SK-N-SH (cell line): ENCODE measurements at regions not wholly inside any gene's neighbourhood (a gene's known extent, or its start where the extent isn't known, plus 50 kb on each side); places are given as distances from the start of the nearest gene placed in this dataset.

Experiments used
- CTCF ChIA-PET: fragments of 300-600, 350-600 bp; formaldehyde crosslinking; extraction: SDS; loops from one replicate; lab custom pipeline; 2021; lab: Yijun Ruan, JAX
- POLR2A ChIA-PET: fragments of 350-600 bp; sonication (Branson Sonifier 250); formaldehyde crosslinking; extraction: SDS; loops from one replicate; lab custom pipeline; 2020; ENCODE audit warnings: antibody characterized with exemption, inconsistent platforms; lab: Yijun Ruan, JAX
- DNase-seq: peaks from one replicate; pipeline ENCODE4 v3.0.0; 2012
- H2AFZ ChIP-seq: fragments of 200-600 bp; sonication (generic); 2 replicates; pipeline ENCODE4 v1.8.1; 2016; ENCODE audit warnings: antibody characterized with exemption, mild to moderate bottlenecking, low read depth
- H3F3A ChIP-seq: fragments of 200-600 bp; sonication (generic); replicated peaks from 2 replicates; pipeline ENCODE3; 2016; ENCODE audit warnings: antibody characterized with exemption, mild to moderate bottlenecking; ENCODE audit not compliant: insufficient read depth
- H3K27ac ChIP-seq, 2 experiments: fragments of 200-500 bp in 1 of 2; fragments of 200-600 bp in 1 of 2; sonication (Bioruptor generic) in 1 of 2; sonication (generic), shearing (Covaris generic) in 1 of 2; 2 replicates each; pipeline versions ENCODE4 v1.5.1 to v1.6.1; 2014 to 2016; ENCODE audit warnings: low read depth in 2 of 2, inconsistent platforms in 1 of 2, low read length in 1 of 2, mild to moderate bottlenecking in 1 of 2, mixed read lengths in 1 of 2
- H3K27me3 ChIP-seq: fragments of 200-600 bp; sonication (generic), shearing (Covaris generic); 2 replicates; pipeline ENCODE4 v1.6.1; 2016; ENCODE audit warnings: mixed run types; ENCODE audit not compliant: insufficient read depth
- H3K36me3 ChIP-seq, 2 experiments: fragments of 200-500 bp in 1 of 2; fragments of 200-600 bp in 1 of 2; sonication (Bioruptor generic) in 1 of 2; sonication (generic) in 1 of 2; replicated peaks in 1 of 2; 2 replicates each; pipeline versions ENCODE3 to v1.5.1; 2014 to 2016; ENCODE audit warnings: low read length in 1 of 2, mild to moderate bottlenecking in 1 of 2; ENCODE audit not compliant: insufficient read depth in 2 of 2, control insufficient read depth in 1 of 2
- H3K4me1 ChIP-seq, 2 experiments: fragments of 200-500 bp in 1 of 2; fragments of 200-600 bp in 1 of 2; sonication (Bioruptor generic) in 1 of 2; sonication (generic), shearing (Covaris generic) in 1 of 2; 2 replicates each; pipeline versions ENCODE4 v1.5.1 to v1.6.1; 2014 to 2016; ENCODE audit warnings: low read depth in 1 of 2, low read length in 1 of 2, mixed run types in 1 of 2; ENCODE audit not compliant: insufficient read depth in 2 of 2, control insufficient read depth in 1 of 2
- H3K4me2 ChIP-seq: fragments of 200-600 bp; sonication (generic), shearing (Covaris generic); 2 replicates; pipeline ENCODE4 v1.6.1; 2017; ENCODE audit warnings: mixed run types
- H3K4me3 ChIP-seq, 2 experiments: fragments of 200-500 bp in 1 of 2; fragments of 200-600 bp in 1 of 2; sonication (Bioruptor generic) in 1 of 2; sonication (generic), shearing (Covaris generic) in 1 of 2; 2 replicates each; pipeline versions ENCODE4 v1.5.1 to v1.8.1; 2014 to 2016; ENCODE audit warnings: low read depth in 2 of 2, inconsistent platforms in 1 of 2, low read length in 1 of 2, mild to moderate bottlenecking in 1 of 2, mixed read lengths in 1 of 2, moderate library complexity in 1 of 2
- H3K79me2 ChIP-seq: fragments of 200-600 bp; sonication (generic); 2 replicates; pipeline ENCODE4 v1.8.1; 2017; ENCODE audit warnings: mild to moderate bottlenecking; ENCODE audit not compliant: insufficient read depth
- H3K9ac ChIP-seq: fragments of 200-600 bp; sonication (generic); 2 replicates; pipeline ENCODE4 v1.6.1; 2017; ENCODE audit warnings: mixed run types
- H3K9me2 ChIP-seq: fragments of 200-600 bp; sonication (generic); 2 replicates; pipeline ENCODE4 v1.6.1; 2017; ENCODE audit warnings: mixed run types
- H3K9me3 ChIP-seq: fragments of 200-600 bp; sonication (generic); 2 replicates; pipeline ENCODE4 v1.6.1; 2017; ENCODE audit warnings: mixed run types, mild to moderate bottlenecking, moderate library complexity
- H4K20me1 ChIP-seq: fragments of 200-600 bp; sonication (generic); 2 replicates; pipeline ENCODE4 v1.6.1; 2017; ENCODE audit warnings: mild to moderate bottlenecking, mixed run types; ENCODE audit not compliant: insufficient read depth
- ELF1 ChIP-seq: IDR thresholded peaks from 2 replicates; pipeline ENCODE4 v1.4.0; 2012
- FOXM1 ChIP-seq: IDR thresholded peaks from 2 replicates; pipeline ENCODE4 v1.4.0; 2012; ENCODE audit warnings: low read depth, mild to moderate bottlenecking
- GATA2 ChIP-seq: sonication (generic); formaldehyde crosslinking; IDR thresholded peaks from 2 replicates; pipeline ENCODE4 v1.5.0; 2020; ENCODE audit warnings: mild to moderate bottlenecking, missing genetic modification reagents
- JUND ChIP-seq: IDR thresholded peaks from 2 replicates; pipeline ENCODE4 v1.4.0; 2012
- MAX ChIP-seq: IDR thresholded peaks from 2 replicates; pipeline ENCODE4 v1.4.0; 2012; ENCODE audit warnings: low read depth
- MEF2A ChIP-seq: IDR thresholded peaks from 2 replicates; pipeline ENCODE4 v1.4.0; 2012; ENCODE audit warnings: low read depth, borderline replicate concordance
- MXI1 ChIP-seq: IDR thresholded peaks from 2 replicates; pipeline ENCODE4 v1.6.1; 2012; ENCODE audit warnings: mild to moderate bottlenecking, low read depth, low read length, improper control_type of control experiment
- NFIC ChIP-seq: IDR thresholded peaks from 2 replicates; pipeline ENCODE4 v1.4.0; 2012; ENCODE audit warnings: borderline replicate concordance
- NRF1 ChIP-seq: IDR thresholded peaks from 2 replicates; pipeline ENCODE4 v1.6.1; 2012; ENCODE audit warnings: low read depth, mild to moderate bottlenecking, low read length
- POLR2AphosphoS5 ChIP-seq: IDR thresholded peaks from 2 replicates; pipeline ENCODE4 v1.6.1; 2012; ENCODE audit warnings: low read depth, low read length
- REST ChIP-seq: IDR thresholded peaks from 2 replicates; pipeline ENCODE4 v1.6.1; 2012; ENCODE audit warnings: mild to moderate bottlenecking, low read depth, low read length, moderate library complexity
- SIN3A ChIP-seq: IDR thresholded peaks from 2 replicates; pipeline ENCODE4 v1.6.1; 2012; ENCODE audit warnings: low read depth, mild to moderate bottlenecking, low read length, moderate library complexity, borderline replicate concordance
- SMC3 ChIP-seq: IDR thresholded peaks from 2 replicates; pipeline ENCODE4 v1.6.1; 2012; ENCODE audit warnings: low read depth, low read length, improper control_type of control experiment
- YY1 ChIP-seq: IDR thresholded peaks from 2 replicates; pipeline ENCODE4 v1.4.0; 2012; ENCODE audit warnings: low read depth, mild to moderate bottlenecking
- WGBS: methylation state at CpG from one replicate; pipeline ENCODE4 v1.1.6; 2017; ENCODE audit warnings: low lambda C conversion rate; 5-methylcytosine and 5-hydroxymethylcytosine counted together
- TF ChIP-seq, protein P1 (sequence below): IDR thresholded peaks from 2 replicates; pipeline ENCODE4 v1.4.0; 2012; ENCODE audit warnings: low read depth, borderline replicate concordance

DNA sequence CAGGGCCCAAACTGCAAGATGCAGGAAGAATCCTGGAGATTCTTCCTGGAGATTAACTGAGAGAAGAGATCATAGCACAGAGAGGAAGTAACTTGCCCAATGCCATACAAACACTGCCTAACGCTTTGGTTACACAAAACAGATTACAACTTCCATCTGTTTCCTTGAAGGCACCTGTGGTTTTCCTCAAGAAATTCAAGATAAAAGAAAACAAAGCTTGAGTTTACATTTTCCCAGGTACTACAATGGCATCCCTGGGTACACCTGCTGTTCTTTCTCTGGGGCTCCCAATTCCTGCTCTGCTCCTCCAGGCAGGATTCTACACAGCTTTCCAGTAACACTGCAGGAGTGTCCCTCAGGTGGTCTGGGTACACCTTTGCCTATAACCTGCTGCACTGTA lies 781.9 kb upstream of the ID2 start:
- Histone ChIP-seq H3F3A (no peaks in the 10 kb centered on the region), H3K4me1 (peaks cover 0 to 5% of the 10 kb centered on the region in 2 experiments; a peak in 1 of 4 replicates), H3K4me2 (no peak overlapping the region), H3K9me3 (no peaks in the 10 kb centered on the region), H4K20me1 (no peaks in the 10 kb centered on the region), H3K79me2 (no peaks in the 10 kb centered on the region), H3K9ac (no peak overlapping the region), H3K4me3 (no peak overlapping the region), H3K9me2 (no peaks in the 10 kb centered on the region), H2AFZ (no peak overlapping the region), H3K27me3 (no peaks in the 10 kb centered on the region), H3K36me3 (no peaks in the 10 kb centered on the region)
- POLR2A ChIA-PET: no interaction called here
- DNase-seq: no peak
- no peak for TF ChIP-seq POLR2AphosphoS5
- TF ChIP-seq, protein P1, sequence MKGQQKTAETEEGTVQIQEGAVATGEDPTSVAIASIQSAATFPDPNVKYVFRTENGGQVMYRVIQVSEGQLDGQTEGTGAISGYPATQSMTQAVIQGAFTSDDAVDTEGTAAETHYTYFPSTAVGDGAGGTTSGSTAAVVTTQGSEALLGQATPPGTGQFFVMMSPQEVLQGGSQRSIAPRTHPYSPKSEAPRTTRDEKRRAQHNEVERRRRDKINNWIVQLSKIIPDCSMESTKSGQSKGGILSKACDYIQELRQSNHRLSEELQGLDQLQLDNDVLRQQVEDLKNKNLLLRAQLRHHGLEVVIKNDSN: no peak
- no peak for TF ChIP-seq MEF2A
- TF ChIP-seq SMC3: no peak
- TF ChIP-seq NFIC: no peak
- no peak for TF ChIP-seq GATA2 (CRISPR knock-in tag)
- TF ChIP-seq FOXM1: no peak
- TF ChIP-seq MXI1: no peak
- TF ChIP-seq YY1: no peak
- TF ChIP-seq, all 33 proteins: peak for 0
- no peak overlapping the region for H3K27ac ChIP-seq
- 76% methylated on average over 1 of the region's 1 CpG for WGBS
- CTCF ChIA-PET: no interaction called here

- ChIA-PET CTCF (interaction anchor here (1.0 kb wide), 1 partner anchor 11 kb away, joined by 3 read pairs; no protein-coding TSS in a partner anchor), POLR2A (no interaction called here)
- DNase-seq: no peak
- Histone ChIP-seq H4K20me1 (no peaks in the 10 kb centered on the region), H3K36me3 (no peaks in the 10 kb centered on the region), H3K4me3 (no peak overlapping the region), H3K27me3 (no peaks in the 10 kb centered on the region), H3K9me2 (no peaks in the 10 kb centered on the region), H3K79me2 (no peaks in the 10 kb centered on the region), H3K4me1 (peaks cover 0 to 5% of the 10 kb centered on the region in 2 experiments; a peak in 1 of 4 replicates), H3K4me2 (no peak overlapping the region), H2AFZ (no peak overlapping the region), H3K9me3 (no peaks in the 10 kb centered on the region), H3K9ac (no peak overlapping the region), H3F3A (no peaks in the 10 kb centered on the region), H3K27ac (no peak overlapping the region)
- WGBS: 68% methylated on average over 5 of the region's 5 CpGs
- TF ChIP-seq NRF1 (no peak), MXI1 (no peak)
Measured at GRCh38 chr2:7900593-7900992, 781.3 kb upstream of the ID2 start.

- Histone ChIP-seq H3K27me3 (no peaks in the 10 kb centered on the region), H3K9me2 (no peaks in the 10 kb centered on the region), H3K79me2 (no peaks in the 10 kb centered on the region), H3K9me3 (no peaks in the 10 kb centered on the region), H4K20me1 (no peaks in the 10 kb centered on the region), H3K4me2 (no peak overlapping the region), H3K36me3 (no peaks in the 10 kb centered on the region), H2AFZ (no peak overlapping the region), H3K27ac (no peak overlapping the region), H3K4me1 (peaks cover 0 to 7% of the 10 kb centered on the region in 2 experiments; a peak in 2 of 4 replicates), H3K9ac (no peak overlapping the region), H3F3A (no peaks in the 10 kb centered on the region), H3K4me3 (no peak overlapping the region)
- 33% methylated on average over 5 of the region's 5 CpGs for WGBS
- no peak for DNase-seq
- CTCF ChIA-PET: no interaction called here
- POLR2A ChIA-PET: interaction anchor here (0.7 kb wide), 1 partner anchor 44 kb away, joined by 3 read pairs; no protein-coding TSS in a partner anchor
- TF ChIP-seq SIN3A (no peak), ELF1 (no peak), JUND (no peak), MAX (no peak), GATA2 (CRISPR knock-in tag) (no peak), REST (no peak)
Measured at GRCh38 chr2:7902251-7902765, 779.5 kb upstream of the ID2 start.
